Sigmoid colon (tissue), 6 donors: ENCODE measurements at regions not wholly inside any gene's neighbourhood (a gene's known extent, or its start where the extent isn't known, plus 50 kb on each side); places are given as distances from the start of the nearest gene placed in this dataset.

Source experiments
- DNase-seq: peaks from one replicate; pipeline ENCODE4 v3.0.0-alpha.2; 2019
- H3K27ac ChIP-seq, 4 donors: fragments of 200-600 bp; sonication (generic); one replicate each; pipeline ENCODE4 v1.5.1; 2016 to 2019; ENCODE audit warnings: mild to moderate bottlenecking in 1 of 4
- H3K27me3 ChIP-seq, 3 donors: fragments of 200-600 bp; sonication (generic); one replicate each; pipeline ENCODE4 v1.5.1; 2019; ENCODE audit warnings: mild to moderate bottlenecking in 1 of 3
- H3K36me3 ChIP-seq, 4 donors: fragments of 200-600 bp; sonication (generic); one replicate each; pipeline ENCODE4 v1.5.1; 2016 to 2019
- H3K4me1 ChIP-seq, 4 donors: fragments of 200-600 bp; sonication (generic); one replicate each; pipeline ENCODE4 v1.5.1; 2017 to 2019
- H3K4me3 ChIP-seq, 4 donors: fragments of 200-600 bp; sonication (generic); one replicate each; pipeline ENCODE4 v1.5.1; 2017 to 2019; ENCODE audit warnings: mild to moderate bottlenecking in 2 of 4, moderate library complexity in 1 of 4
- H3K9me3 ChIP-seq, 4 donors: fragments of 200-600 bp in 3 of 4; sonication (generic) in 3 of 4; one replicate each; pipeline versions ENCODE4 v1.5.1 to v1.6.1; 2013 to 2019
- EP300 ChIP-seq, 4 donors: sonication (generic); formaldehyde crosslinking; IDR thresholded peaks; one replicate each; pipeline ENCODE4 v1.6.1; 2017; ENCODE audit warnings: antibody characterized with exemption in 4 of 4
- POLR2A ChIP-seq, 2 donors: fragments of 450-650 bp; IDR thresholded peaks; one replicate each; pipeline ENCODE4 v1.6.1; 2016; ENCODE audit warnings: antibody characterized with exemption in 2 of 2, mild to moderate bottlenecking in 2 of 2, moderate library complexity in 2 of 2
- POLR2AphosphoS5 ChIP-seq, 4 donors: sonication (generic); formaldehyde crosslinking; IDR thresholded peaks; one replicate each; pipeline ENCODE4 v1.6.1; 2017; ENCODE audit warnings: antibody characterized with exemption in 4 of 4
- WGBS, 2 donors: extraction: QIAGEN DNeasy Blood & Tissue Kit; methylation state at CpG; one replicate each; pipeline ENCODE4 v1.1.7; 2013; 5-methylcytosine and 5-hydroxymethylcytosine counted together
- intact Hi-C: fragments of 100-400 bp; cut with DNase I; formaldehyde crosslinking; loops from one replicate; pipeline ENCODE4 v1.15.1; 2023
- TF ChIP-seq, protein P1 (sequence below), 4 experiments: fragments of 450-650 bp in 3 of 4; fragments of 200-600 bp in 1 of 4; IDR thresholded peaks; one replicate each; pipeline ENCODE4 v1.5.1; 2016 to 2019; ENCODE audit warnings: antibody characterized with exemption in 4 of 4, mild to moderate bottlenecking in 3 of 4, moderate library complexity in 2 of 4
- donor health status: healthy with polysubstance abuse.
- donor health status: healthy.

- Histone ChIP-seq H3K4me3 (no peak overlapping the region), H3K4me1 (peaks cover 0 to 15% (median 4%) of the 10 kb centered on the region in 4 donors), H3K27me3 (no peaks in the 10 kb centered on the region), H3K36me3 (no peaks in the 10 kb centered on the region), H3K9me3 (no peaks in the 10 kb centered on the region), H3K27ac (peak overlapping the region in 1 of 4 donors; percentile 17)
- no peak for DNase-seq
- intact Hi-C loops, result no loop called here
- peak in 1 of 4 donors; percentile 12 for TF ChIP-seq POLR2AphosphoS5 (IDR thresholded peaks at IDR 0.05)
- no peak for TF ChIP-seq EP300 (IDR thresholded peaks at IDR 0.05)
- TF ChIP-seq POLR2A (IDR thresholded peaks at IDR 0.05), result no peak
- 27 to 35% methylated on average over 2 of the region's 2 CpGs for WGBS, 2 donors
Observed at GRCh38 chr11:29282088-29282487, 734.7 kb downstream of the KCNA4 start.

- WGBS, 2 donors, result 82 to 86% methylated on average over 3 of the region's 3 CpGs
- TF ChIP-seq, protein P1, sequence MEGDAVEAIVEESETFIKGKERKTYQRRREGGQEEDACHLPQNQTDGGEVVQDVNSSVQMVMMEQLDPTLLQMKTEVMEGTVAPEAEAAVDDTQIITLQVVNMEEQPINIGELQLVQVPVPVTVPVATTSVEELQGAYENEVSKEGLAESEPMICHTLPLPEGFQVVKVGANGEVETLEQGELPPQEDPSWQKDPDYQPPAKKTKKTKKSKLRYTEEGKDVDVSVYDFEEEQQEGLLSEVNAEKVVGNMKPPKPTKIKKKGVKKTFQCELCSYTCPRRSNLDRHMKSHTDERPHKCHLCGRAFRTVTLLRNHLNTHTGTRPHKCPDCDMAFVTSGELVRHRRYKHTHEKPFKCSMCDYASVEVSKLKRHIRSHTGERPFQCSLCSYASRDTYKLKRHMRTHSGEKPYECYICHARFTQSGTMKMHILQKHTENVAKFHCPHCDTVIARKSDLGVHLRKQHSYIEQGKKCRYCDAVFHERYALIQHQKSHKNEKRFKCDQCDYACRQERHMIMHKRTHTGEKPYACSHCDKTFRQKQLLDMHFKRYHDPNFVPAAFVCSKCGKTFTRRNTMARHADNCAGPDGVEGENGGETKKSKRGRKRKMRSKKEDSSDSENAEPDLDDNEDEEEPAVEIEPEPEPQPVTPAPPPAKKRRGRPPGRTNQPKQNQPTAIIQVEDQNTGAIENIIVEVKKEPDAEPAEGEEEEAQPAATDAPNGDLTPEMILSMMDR (IDR thresholded peaks at IDR 0.05), result no peak
- no peak for TF ChIP-seq POLR2A (IDR thresholded peaks at IDR 0.05)
- no peak for TF ChIP-seq EP300 (IDR thresholded peaks at IDR 0.05)
- no peak for TF ChIP-seq POLR2AphosphoS5 (IDR thresholded peaks at IDR 0.05)
- intact Hi-C loops, result no loop called here
- Histone ChIP-seq H3K27ac (no peak overlapping the region), H3K9me3 (no peaks in the 10 kb centered on the region), H3K4me3 (no peak overlapping the region), H3K27me3 (no peaks in the 10 kb centered on the region), H3K4me1 (peaks cover 0 to 15% (median 4%) of the 10 kb centered on the region in 4 donors), H3K36me3 (no peaks in the 10 kb centered on the region)
- no peak for DNase-seq
Observed at GRCh38 chr11:29281271-29281777, 735.5 kb downstream of the KCNA4 start.

DNA sequence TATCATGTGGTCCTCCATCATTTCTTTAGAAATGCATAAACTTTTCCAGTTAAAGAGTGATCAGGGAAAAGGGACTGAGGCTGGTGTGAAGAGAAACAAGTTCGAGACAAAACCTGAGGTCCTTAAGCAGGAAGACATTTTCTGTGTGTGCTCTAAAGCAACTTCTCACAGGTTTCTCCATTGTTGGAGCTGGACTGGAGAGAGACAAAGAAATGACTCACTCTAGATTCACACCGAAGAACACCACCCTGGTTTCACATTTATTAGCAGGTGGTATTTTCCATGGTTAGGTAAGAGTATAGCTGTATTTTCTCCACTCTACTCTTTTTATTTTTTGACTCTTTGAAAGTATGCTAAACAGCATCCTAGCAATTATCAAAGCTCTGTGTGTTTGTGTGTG is 736.4 kb downstream of the KCNA4 start:
- 80 to 81% methylated on average over 2 of the region's 2 CpGs for WGBS, 2 donors
- no peaks in the 10 kb centered on the region for H3K9me3 ChIP-seq
- no peak for DNase-seq
- no peaks in the 10 kb centered on the region for H3K27me3 ChIP-seq
- intact Hi-C loops, result no loop called here
- no peak overlapping the region for H3K4me3 ChIP-seq
- H3K36me3 ChIP-seq, result no peaks in the 10 kb centered on the region
- H3K27ac ChIP-seq, result no peak overlapping the region
- H3K4me1 ChIP-seq, result peaks cover 0 to 15% (median 4%) of the 10 kb centered on the region in 4 donors
- TF ChIP-seq, protein P1 (IDR thresholded peaks at IDR 0.05), result no peak
- TF ChIP-seq POLR2A (IDR thresholded peaks at IDR 0.05), result no peak
- TF ChIP-seq POLR2AphosphoS5 (IDR thresholded peaks at IDR 0.05), result no peak
- no peak for TF ChIP-seq EP300 (IDR thresholded peaks at IDR 0.05)

GRCh38 chr11:29279716-29280115 is 737.1 kb downstream of the KCNA4 start:
- peaks cover 0 to 15% (median 4%) of the 10 kb centered on the region in 4 donors for H3K4me1 ChIP-seq
- H3K36me3 ChIP-seq, result no peaks in the 10 kb centered on the region
- no peaks in the 10 kb centered on the region for H3K9me3 ChIP-seq
- TF ChIP-seq POLR2AphosphoS5 (IDR thresholded peaks at IDR 0.05) (no peak), POLR2A (IDR thresholded peaks at IDR 0.05) (no peak), EP300 (IDR thresholded peaks at IDR 0.05) (no peak)
- TF ChIP-seq, protein P1 (IDR thresholded peaks at IDR 0.05), result no peak
- no peaks in the 10 kb centered on the region for H3K27me3 ChIP-seq
- H3K4me3 ChIP-seq, result no peak overlapping the region
- DNase-seq, result no peak
- no peak overlapping the region for H3K27ac ChIP-seq
- intact Hi-C loops, result no loop called here
- WGBS, 2 donors, result 86 to 93% methylated on average over 2 of the region's 2 CpGs

DNA sequence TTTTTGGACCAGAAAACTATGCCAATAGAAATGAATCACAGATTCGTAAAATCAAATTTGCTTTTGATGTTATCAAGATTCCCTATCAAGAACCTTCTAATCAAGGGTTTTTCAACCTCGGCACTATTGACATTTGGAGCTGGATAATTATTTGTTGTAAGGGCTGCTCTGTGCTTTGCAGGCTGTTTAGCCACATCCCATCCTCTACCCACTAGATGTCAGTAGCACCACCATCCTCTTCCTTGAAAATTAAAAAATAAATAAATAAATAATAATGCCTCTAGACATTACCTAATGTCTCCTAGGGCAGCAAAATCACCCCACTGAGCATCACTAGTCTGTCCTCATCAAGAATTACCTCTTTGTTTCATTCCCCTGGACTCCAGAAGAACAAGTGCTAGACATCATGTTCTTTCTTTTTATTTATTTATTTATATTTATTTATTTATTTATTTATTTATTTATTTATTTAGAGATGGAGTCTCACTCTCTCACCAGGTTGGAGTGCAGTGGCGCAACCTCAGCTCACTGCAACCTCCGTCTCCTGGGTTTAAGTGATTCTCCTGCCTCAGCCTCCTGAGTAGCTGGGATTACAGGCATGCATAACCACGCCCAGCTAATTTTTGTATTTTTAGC is 744.7 kb downstream of the KCNA4 start:
- Histone ChIP-seq H3K9me3 (no peaks in the 10 kb centered on the region), H3K27me3 (no peaks in the 10 kb centered on the region), H3K4me1 (no peaks in the 10 kb centered on the region), H3K4me3 (no peak overlapping the region), H3K27ac (no peak overlapping the region), H3K36me3 (no peaks in the 10 kb centered on the region)
- 82 to 85% methylated on average over 5 of the region's 5 CpGs for WGBS, 2 donors
- intact Hi-C loops, result no loop called here
- no peak for DNase-seq
- TF ChIP-seq POLR2A (IDR thresholded peaks at IDR 0.05) (no peak), EP300 (IDR thresholded peaks at IDR 0.05) (no peak), POLR2AphosphoS5 (IDR thresholded peaks at IDR 0.05) (no peak)
- TF ChIP-seq, protein P1 (IDR thresholded peaks at IDR 0.05), result no peak
